NCI-H1417 (cell line): ENCODE measurements at regions not wholly inside any gene's neighbourhood (a gene's known extent, or its start where the extent isn't known, plus 50 kb on each side); places are given as distances from the start of the nearest gene placed in this dataset.
"Not testable (repeated sequence)": the region's sequence is repeated elsewhere in the genome, so short reads cannot be mapped to it uniquely, and the experiment has no call there.

ENCODE experiments used
- DNase-seq, 3 experiments: peaks; one replicate each; lab custom pipeline; 2025; lab: John Stamatoyannopoulos, UW

DNA sequence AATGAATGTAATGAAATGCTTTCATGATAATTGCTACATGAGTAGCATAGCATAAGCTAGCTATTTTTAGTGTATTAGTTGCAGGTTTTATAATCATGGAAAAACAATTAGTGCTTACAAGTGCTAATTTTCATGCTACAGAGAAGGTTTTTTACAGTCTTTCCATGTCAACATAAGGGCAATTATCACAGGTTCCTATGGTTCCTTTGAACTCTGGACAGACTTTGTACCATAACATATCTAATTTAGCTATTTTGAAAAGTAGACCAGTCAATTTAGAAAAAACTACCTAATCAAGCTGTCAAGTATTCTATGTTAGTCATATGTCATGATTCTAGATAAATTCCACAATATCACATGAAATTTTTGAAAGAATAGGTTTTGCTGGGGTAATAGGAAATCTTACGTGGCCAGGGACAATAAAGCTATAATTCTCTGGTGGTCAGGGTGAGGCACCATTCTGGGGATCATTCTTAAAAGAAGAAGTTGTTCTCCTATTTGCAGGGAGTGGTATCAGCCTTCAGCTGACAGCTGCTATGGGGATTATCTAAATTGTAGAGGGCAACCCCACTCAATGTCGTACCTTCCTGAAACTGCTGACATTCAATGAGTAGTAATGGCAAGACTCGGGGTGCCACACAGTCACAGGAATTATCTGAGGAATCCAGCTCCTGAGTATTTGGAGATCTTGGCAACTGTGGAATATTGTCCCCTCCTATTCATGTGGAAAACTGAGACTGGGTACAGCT is 724.0 kb upstream of the LINC00305 start:
- DNase-seq: peak in 1 of 3 experiments; percentile 65

DNA sequence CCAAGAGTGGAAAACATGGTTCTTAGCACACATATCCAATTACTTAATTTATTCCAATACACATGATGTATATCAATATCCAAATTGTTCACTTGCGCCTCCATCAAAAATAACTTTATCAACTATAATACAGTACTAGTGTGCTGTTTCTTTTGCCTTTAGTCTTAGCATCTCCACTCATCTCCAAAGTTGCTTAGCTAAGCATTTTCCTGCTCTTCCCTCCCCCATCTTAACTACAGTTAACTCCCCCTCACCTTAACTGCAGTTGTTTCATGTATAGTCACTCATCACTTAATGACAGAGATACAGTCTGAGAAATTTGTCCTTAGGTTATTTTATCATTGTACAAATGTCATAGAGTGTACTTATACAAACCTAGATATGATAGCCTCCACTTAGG is 705.2 kb upstream of the LINC00305 start:
- no peak for DNase-seq

DNA sequence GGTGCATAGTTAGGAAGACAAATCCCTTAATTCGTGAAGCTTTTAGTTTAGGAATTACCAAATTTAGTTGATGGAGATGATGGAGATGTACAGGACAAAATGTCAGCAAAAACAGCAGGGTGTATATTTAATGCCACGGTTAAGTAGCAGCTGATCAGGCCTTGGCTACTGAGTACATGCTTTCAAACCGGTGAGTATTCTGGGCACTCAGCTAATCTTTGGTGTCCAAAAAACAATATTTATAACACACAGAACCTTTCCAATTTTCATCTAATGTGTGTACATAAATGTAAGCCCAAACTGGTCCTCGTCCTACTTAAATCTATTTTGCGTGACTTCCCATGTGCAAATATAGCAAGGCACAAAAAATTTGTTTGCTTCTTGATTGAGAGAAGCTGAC is 703.4 kb upstream of the LINC00305 start:
- peak in 1 of 3 experiments; percentile 48 for DNase-seq

DNA sequence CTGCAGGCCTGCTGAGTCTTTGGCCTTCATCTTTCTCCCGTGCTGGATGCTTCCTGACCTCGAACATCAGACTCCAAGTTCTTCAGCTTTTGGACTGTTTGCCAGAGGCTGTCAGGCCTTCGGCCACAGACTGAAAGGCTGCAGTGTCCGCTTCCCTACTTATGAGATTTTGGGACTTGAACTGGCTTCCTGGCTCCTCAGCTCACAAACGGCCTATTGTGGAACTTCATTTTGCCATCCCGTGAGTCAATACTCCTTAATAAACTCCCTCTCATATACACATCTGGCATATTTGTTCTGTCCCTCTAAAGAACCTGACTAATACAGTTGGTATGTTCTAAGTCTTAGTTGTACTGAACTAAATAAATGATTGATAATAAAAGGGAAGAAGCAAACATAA is 702.8 kb upstream of the LINC00305 start:
- DNase-seq: no peak

DNA sequence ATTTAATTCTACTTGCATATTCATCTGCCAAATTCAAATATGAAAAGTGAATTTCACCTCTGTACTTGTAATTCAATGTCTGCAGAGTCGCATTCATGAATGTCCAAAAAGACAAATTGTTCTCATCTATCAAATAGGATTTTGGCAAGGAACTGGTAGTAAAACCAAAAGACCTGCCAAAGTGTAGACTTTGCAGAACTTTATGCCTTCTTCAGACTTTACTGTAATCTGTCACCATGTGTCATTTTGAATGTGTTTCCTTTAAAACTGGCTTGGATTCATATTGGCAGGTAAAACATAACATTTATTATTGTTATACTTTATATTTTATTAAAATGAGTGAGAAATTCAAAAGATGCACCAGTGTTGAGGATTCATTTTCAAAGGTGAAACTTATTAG is 701.9 kb upstream of the LINC00305 start:
- no peak for DNase-seq

DNA sequence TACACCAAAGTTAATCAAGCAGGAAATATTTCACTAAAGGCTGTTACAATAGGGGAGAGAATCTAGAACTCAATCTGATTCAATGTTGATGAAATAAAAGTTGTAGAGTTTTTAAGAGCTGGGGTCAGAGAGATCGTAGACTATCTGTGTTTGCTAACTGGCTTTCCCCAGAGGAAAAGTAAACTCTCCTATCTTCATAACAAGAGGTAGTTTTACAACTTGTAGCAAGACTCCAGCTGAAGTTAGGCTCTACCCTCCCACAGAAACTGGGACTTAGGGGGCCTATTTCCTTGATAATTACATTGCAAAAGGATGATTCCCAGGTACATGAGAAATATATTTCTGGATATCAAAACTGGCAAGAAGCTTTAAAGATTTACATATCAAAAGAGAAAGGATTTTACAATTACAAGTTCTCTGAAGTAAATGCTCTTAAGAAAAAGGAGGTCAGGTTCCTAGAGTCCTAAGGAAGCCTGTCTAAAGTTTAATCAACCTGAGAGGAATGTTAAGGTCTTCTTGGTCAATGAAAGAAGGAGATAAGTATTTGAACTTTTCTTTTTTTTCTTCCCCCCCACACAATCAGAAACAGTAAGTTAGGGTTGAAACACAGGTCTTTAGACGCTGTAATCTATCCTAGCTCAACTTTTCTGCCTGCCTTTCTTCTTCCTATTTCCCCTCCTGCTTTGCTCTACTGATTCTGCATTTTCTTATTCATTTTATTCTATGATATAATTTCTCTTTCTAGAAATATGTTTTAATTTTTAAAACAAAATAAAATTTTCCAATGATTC is 692.2 kb upstream of the LINC00305 start:
- DNase-seq: no peak

DNA sequence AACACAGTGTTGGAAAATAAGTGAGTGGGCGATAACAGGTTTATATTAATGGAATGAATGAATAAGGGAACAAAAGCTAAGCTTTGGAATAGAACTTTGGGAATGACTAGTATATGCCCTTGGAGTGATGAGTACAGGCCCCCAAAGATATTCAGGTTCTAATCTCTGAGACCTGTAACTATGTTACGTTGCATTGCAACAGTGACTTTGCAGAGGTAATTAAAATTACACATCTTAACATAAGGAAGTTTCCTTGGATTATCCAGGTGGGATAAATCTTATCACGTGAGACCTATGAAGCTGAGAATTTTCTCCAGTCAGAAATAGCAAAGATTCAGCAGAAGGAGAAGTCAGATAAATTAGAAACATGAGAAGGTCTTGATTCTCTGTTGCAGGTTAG is 661.5 kb upstream of the LINC00305 start:
- no peak for DNase-seq

DNA sequence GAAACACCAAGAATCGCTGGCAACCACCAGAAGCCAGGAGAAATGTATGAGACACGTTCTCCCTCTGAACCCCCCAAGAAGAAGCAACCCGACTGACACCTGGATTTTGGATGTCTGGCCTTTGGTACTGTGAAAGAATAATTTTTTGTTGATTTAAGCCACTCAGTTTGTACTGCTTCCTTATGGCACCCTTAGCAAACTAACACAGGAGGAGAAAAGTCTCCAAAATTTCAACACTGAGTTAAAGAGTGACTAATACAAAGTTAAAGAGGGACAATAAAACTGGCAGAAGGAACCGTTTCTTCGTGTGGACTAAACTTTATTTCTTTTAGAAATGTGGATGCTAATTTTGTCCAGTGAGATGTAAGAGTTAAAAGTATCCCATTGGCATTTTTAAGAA is 660.9 kb upstream of the LINC00305 start:
- no peak for DNase-seq

DNA sequence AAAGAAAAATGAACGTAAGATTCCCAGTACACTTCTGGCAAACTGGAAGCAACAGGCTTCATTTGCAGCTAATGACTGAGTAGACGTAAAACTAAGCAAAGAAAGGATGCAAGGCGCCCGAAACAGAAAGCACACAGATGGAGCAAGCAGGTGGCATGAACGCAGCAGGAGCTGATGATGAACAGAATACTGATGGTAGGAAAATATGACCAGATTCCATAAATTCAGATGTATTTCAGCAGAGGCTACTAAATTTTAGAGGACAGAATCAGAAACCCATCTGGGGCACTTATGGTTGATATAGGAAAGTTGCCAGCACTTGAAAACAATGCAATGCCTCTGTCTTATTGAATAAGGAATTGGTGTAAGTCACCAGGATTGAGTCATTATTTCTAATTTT is 658.7 kb upstream of the LINC00305 start:
- DNase-seq: peak in 2 of 3 experiments; percentile 58 to 81

DNA sequence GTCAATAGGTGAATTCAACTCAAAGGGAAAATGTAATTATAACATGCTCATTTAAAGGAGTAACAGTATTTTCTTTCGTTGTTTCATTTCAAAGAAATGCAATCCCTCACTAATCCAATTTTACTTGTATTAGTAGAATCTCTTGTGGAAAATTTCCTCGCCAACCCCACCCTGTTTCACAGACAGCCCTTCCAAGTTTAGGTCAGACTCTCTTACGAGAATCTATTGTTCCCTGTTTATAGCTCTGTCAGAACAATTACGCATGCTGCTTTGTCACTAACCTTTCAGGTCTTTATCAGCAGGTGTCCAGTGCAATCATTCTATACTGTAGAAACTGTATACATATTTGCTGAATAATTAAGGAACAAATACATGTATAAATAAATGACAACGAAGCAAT is 657.8 kb upstream of the LINC00305 start:
- peak in 2 of 3 experiments; percentile 59 to 89 for DNase-seq

DNA sequence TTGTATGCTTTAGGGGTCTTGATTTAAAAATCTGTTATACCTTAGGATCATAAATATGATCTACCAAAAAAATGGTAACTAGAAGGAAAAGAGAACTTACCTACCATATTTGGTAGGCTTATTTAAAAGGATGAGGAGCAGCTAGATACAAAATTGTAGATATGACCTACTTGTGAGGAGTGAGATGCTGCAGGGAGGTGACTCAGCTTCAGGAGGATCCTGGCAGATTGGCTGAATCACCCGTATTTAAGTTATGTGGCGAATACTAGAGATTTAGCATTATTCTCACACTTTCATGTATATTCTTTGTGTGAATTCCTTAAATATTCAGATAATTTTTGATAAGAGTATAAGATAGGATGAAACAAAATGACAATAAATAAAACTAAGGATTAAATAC is 657.3 kb upstream of the LINC00305 start:
- no peak for DNase-seq

DNA sequence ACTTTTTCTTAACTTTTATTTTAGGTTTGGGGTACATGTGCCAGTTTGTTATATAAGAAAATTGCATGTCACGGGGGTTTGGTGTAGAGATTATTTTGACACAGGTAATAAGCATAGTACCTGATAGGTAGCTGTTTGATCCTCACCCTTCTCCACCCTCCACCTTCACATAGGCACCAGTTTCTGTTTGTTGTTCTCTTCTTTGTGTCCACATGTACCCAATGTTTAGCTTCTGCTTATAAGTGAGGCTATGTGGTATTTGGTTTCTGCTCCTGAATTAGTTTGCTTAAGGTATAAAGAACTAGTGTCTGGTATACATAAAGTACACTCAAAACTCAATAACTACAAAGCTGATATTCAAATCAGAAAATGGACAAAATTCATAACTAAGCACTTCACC is 654.6 kb upstream of the LINC00305 start:
- no peak for DNase-seq

DNA sequence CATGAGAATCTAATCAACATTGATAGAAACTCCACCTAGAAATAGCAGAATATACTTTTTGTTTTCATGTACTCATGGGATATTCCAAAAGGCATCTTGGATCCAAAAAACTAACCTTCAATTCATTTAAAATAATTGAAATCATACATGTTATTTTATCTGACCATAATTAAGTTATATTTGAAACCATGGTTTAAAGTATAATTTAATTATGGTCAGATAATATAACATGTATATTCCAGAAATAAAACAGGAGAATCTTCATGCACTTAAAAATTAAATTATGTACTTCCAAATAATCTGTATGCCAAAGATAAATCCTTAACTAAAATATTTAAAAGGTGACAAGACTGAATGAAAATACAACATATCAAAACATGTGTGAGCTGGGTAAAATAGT is 651.3 kb upstream of the LINC00305 start:
- no peak for DNase-seq

DNA sequence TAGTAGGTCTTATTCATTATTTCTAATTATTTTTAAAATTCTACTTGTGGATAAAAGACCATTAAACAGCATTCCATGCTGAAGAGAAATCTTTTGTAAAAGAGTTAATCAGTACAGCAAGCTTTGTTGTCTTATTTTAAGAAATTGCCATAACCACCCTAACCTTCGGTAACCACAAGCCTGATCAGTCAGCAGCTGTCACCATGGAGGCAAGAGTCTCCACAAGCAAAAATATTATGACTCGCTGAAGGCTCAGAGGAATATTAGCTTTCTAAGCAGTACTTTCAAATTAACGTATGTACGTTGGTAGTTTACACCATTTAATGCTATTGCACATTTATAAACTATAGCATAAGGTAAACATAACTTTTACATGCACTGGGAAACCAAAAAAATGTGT is 650.5 kb upstream of the LINC00305 start:
- DNase-seq: peak in 2 of 3 experiments; percentile 22 to 74

DNA sequence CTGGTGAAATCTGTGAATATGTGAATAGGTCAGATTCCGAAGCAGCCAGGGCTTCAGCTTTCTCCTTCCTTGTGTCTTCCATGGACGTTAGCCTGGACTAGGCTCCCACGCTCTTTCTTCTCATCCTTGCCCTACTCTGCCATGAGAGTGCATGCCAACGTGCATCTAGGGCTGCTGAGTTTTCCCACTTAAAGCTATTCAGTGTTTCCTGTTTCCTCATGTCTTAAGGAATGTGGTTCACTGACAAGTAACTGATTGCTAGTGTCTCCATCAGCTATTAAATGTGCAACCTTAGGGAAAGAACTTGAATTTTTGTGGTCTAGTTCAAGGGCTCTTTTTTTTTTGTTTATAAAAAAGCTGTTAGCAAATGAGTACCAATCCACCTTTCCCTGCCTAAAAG is 642.3 kb upstream of the LINC00305 start:
- DNase-seq: no peak

DNA sequence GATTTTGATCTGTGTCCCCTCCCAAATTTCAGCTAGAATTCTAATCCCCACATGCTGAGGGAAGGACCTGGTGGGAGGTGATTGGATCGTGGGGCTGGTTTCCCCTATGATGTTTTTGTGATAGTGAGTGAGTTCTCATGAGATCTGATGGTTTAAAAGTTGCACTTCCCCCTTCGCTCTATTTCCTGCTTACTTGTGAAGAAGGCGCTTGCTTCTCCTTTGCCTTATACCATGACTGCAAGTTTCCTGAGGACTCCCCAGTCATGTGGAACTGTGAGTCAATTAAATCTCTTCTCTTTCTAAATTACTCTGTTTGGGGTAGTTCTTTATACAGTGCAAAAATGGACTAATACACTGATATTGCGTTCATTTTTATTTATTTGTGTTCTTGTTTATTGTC is 636.8 kb upstream of the LINC00305 start:
- no peak for DNase-seq

DNA sequence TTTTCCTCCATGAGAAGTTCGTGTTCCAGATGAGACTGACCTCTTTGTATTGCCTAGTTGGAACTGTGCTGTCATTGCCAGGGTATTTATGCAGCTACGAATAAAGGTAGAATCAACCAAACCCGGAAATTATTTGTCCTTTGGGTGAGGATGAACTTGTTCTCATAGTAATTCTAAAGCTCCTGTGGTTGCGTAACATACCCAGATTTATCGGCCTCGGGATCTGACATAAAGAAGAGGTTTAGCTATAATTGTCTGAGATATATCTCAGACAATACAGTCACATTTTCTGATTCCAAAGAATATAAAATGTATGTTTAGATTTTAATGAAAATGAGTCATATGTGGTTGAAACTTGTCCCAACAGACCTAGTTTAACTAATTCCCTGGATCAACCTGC is 628.7 kb upstream of the LINC00305 start:
- no peak for DNase-seq

DNA sequence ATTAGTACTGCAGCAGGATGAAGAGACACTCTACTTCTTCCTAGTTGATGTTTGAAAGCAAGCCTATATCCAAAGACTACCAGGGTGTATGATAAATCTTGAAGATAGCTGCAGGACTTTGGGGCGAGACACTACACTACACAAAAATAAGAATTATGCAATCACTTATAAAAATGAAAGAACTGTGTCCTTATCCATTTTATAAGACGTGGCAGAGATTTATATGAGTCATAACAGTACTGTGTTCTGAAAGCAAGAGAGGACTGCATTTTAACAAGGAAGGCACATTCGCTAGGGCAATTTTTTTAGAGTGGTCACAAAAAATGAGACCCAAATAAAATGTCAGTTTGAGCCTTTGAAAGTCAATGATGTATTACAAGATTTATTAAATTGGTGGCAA is 617.0 kb upstream of the LINC00305 start:
- no peak for DNase-seq

DNA sequence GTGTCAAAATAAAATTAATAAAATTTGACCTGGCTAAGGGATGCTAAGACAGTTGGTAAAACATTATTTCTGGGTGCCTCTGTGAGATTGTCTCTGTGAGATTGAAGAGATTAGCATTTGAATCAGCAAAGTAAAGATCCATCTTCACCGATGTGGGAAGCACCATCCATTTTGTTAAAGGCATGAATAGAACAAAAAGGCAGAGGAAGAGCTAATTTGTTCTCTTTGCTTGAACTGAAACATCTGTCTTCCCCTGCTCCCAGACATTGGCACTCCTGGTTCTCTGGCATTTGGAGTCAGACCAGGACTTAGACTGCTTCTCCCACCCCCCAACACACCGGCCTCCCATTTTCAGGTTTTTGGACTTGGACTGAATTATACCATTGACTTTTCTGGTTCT is 603.8 kb upstream of the LINC00305 start:
- no peak for DNase-seq

DNA sequence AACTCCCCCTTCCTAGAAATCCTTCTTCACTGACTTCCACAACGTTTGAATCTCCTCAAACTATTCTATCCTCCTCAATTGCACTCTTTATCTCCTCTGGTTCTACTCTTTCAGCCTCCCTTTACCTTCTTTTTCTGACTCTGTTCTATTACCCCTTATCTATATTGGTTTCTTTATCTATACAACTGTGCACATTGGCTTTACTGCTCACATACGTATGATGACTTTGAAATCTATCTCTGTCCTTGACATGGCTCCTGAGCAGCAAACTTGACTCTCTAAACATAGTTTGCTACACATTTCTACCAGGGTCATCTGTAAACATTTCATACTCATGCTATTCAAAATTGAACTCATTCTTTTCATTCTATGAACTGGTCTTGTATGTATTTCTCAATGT is 601.0 kb upstream of the LINC00305 start:
- no peak for DNase-seq

DNA sequence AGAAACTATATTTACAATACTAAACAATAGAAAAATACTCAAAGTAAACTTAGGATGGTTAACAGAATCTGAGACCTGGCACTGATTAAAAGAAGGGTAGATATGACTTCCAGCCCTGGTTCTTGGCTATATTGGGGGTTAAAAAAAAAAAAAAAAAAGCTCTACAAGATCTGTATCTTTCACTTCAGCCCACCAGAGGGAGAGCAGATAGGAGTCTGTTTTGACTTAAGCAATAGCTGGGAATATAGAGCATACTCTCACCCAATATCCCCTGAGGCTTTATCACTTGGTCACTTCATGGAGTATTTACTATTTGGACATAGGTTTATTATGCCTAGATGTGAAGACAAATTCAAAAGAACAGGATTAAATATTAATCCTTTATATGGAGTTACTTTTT is 598.9 kb upstream of the LINC00305 start:
- DNase-seq: no peak

DNA sequence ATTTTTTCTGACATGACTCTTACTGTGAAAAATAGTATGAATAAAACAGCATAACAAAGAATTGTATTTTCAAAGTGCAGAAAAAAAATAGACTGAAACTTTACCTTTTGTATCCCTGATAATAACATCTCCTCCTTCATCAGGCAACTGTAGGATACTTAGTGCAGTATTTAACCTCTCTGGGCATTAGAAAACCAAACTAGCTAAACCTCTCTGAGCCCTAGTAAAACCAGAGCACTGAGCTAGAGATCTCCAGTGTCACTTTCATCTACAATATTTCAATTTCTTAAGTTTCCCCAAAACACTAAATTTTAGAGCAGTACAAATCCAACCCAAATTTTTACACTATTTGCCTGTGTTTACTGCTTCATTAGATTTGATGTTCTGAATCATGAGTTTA is 594.0 kb upstream of the LINC00305 start:
- no peak for DNase-seq

DNA sequence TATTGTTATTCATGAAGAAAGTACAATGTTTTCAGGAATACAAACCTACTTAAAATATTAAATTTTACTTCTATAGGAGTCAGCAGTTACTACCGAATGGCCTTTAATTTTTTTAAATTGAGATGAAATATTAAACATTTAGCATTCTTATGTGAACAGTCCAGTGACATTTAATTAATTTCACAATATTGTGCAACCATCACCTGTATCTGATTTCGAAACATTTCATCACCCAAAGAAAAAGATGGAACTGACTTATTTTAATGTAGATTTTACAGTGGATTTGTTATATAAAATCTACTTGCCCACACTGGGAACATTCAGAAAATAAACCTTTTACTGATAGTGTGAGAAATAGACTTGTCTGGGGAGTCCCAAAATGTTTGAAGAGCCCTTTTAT is 585.2 kb upstream of the LINC00305 start:
- no peak for DNase-seq

DNA sequence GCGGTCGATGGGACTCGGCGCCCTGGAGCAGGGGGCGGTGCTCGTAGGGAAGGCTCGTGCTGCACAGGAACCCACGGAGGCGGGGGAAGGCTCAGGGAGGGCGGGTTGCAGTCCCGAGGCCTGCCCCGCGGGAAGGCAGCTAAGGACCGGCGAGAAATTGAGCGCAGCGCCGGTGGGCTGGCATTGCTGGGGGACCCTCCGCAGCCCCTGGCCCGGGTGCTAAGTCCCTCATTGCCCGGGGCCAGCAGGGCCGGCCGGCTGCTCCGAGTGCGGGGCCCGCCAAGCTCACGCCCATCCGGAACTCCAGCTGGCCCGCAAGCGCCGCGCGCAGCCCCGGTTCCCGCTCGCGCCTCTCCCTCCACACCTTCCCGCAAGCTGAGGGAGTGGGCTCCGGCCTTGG is 576.8 kb upstream of the LINC00305 start:
- not testable (repeated sequence) for DNase-seq
